HepG2 (cell line): ENCODE measurements at regions not wholly inside any gene's neighbourhood (a gene's known extent, or its start where the extent isn't known, plus 50 kb on each side); places are given as distances from the start of the nearest gene placed in this dataset.

ENCODE experiments used
- ATAC-seq: fragments of 200-7000 bp; cut with Tn5 transposase; 3 replicates; pipeline ENCODE4 v1.9.1; 2020; ENCODE audit warnings: mild to moderate bottlenecking, moderate library complexity
- BruUV-seq: library from RNA; stranded (reverse); fragments of 400-500 nt; replicated peaks from 2 replicates; lab custom pipeline; 2021; lab: Mats Ljungman, UMichigan
- CTCF ChIA-PET: fragments of 300-600 bp; formaldehyde crosslinking; extraction: SDS; loops from one replicate; lab custom pipeline; 2021; ENCODE audit warnings: low total read pairs, inconsistent platforms, low intra/inter-chr PET ratio; lab: Yijun Ruan, JAX
- POLR2A ChIA-PET: fragments of 350-600 bp; sonication (Branson Sonifier 250); formaldehyde crosslinking; loops from one replicate; lab custom pipeline; 2020; ENCODE audit warnings: antibody characterized with exemption, inconsistent platforms; lab: Yijun Ruan, JAX
- DNase-seq: peaks from one replicate; pipeline ENCODE4 v3.0.0-alpha.2; 2015; ENCODE audit warnings: low spot score
- FAIRE-seq: peaks from 3 replicates; lab custom pipeline; 2011; peaks lifted over from hg19 to GRCh38; lab: Jason Lieb, UNC
- H2AFZ ChIP-seq: one replicate; pipeline ENCODE4 v1.6.1; 2011; ENCODE audit warnings: low read length, inconsistent platforms
- H3K27ac ChIP-seq: fragments of 300-600 bp; 3 replicates; pipeline ENCODE4 v1.8.0; 2011; ENCODE audit warnings: mixed run types, mild to moderate bottlenecking, mixed read lengths, low read length, inconsistent platforms; ENCODE audit not compliant: insufficient read depth; ENCODE audit errors: extremely low read length
- H3K27me3 ChIP-seq, 2 experiments: fragments of 200-600 bp in 1 of 2; 2 replicates in 1 of 2; 3 replicates in 1 of 2; pipeline versions ENCODE4 v1.6.0 to v1.8.0; 2011; ENCODE audit warnings: low read length in 2 of 2, mild to moderate bottlenecking in 2 of 2, moderate library complexity in 2 of 2, inconsistent platforms in 1 of 2; ENCODE audit not compliant: insufficient read depth in 2 of 2, control insufficient read depth in 1 of 2
- H3K36me3 ChIP-seq, 2 experiments: fragments of 200-600 bp in 1 of 2; replicated peaks in 1 of 2; 2 replicates in 1 of 2; 3 replicates in 1 of 2; pipeline versions ENCODE4 v1.5.1 to v1.8.0; 2011; ENCODE audit warnings: low read length in 2 of 2, inconsistent platforms in 1 of 2; ENCODE audit not compliant: insufficient read depth in 2 of 2, control insufficient read depth in 1 of 2
- H3K4me1 ChIP-seq: 2 replicates; pipeline ENCODE4 v1.5.1; 2012; ENCODE audit warnings: low read length, inconsistent platforms; ENCODE audit not compliant: insufficient read depth
- H3K4me2 ChIP-seq: 2 replicates; pipeline ENCODE4 v1.6.0; 2011; ENCODE audit warnings: low read depth, low read length, inconsistent platforms
- H3K4me3 ChIP-seq, 3 experiments: fragments of 200-600 bp in 1 of 3; sonication (generic), shearing (Covaris generic) in 1 of 3; replicated peaks in 1 of 3; 2 replicates each; pipeline ENCODE4 v1.5.1; 2011 to 2016; ENCODE audit warnings: low read length in 3 of 3, inconsistent platforms in 2 of 3, low read depth in 2 of 3, mild to moderate bottlenecking in 2 of 3, control low read depth in 1 of 3, mixed read lengths in 1 of 3; ENCODE audit not compliant: insufficient read depth in 1 of 3
- H3K79me2 ChIP-seq: one replicate; pipeline ENCODE4 v1.6.1; 2011; ENCODE audit warnings: low read length, inconsistent platforms; ENCODE audit not compliant: insufficient read depth
- H3K9ac ChIP-seq: 2 replicates; pipeline ENCODE4 v1.6.0; 2011; ENCODE audit warnings: mild to moderate bottlenecking, low read depth, low read length, inconsistent platforms; ENCODE audit not compliant: insufficient read depth
- H3K9me3 ChIP-seq: 2 replicates; pipeline ENCODE4 v1.5.1; 2012; ENCODE audit warnings: mild to moderate bottlenecking, low read length
- H4K20me1 ChIP-seq: 2 replicates; pipeline ENCODE4 v1.6.0; 2011; ENCODE audit warnings: inconsistent platforms, mild to moderate bottlenecking, low read length, moderate library complexity; ENCODE audit not compliant: insufficient read depth
- ZBTB40 ChIP-seq, 2 experiments: fragments of 450-650 bp in 1 of 2; sonication (generic) in 1 of 2; formaldehyde crosslinking in 1 of 2; IDR thresholded peaks; 2 replicates each; pipeline versions ENCODE4 v1.6.1 to v1.8.0; 2016 to 2022; ENCODE audit warnings: antibody characterized with exemption in 1 of 2, mild to moderate bottlenecking in 1 of 2, missing genetic modification reagents in 1 of 2
- whole genome bisulfite sequencing: methylation state at CpG from one replicate; pipeline ENCODE4 v1.1.6; 2017; ENCODE audit warnings: low lambda C conversion rate; 5-methylcytosine and 5-hydroxymethylcytosine counted together
- in situ Hi-C: cut with HindIII; loops from 2 replicates; pipeline ENCODE4 v1.10.0; 2017; ENCODE audit warnings: low pct_unique_long_range_greater_than_20kb; ENCODE audit not compliant: extremely low pct_ligation_motif_present
- intact Hi-C: fragments of 100-400 bp; cut with micrococcal nuclease; formaldehyde crosslinking; loops from one replicate; pipeline ENCODE4 v1.10.0; 2022; ENCODE audit not compliant: unreplicated experiment
- TF ChIP-seq, protein P1 (sequence below): sonication (generic); formaldehyde crosslinking; IDR thresholded peaks from 2 replicates; pipeline ENCODE4 v1.5.1; 2020; ENCODE audit warnings: mild to moderate bottlenecking, moderate library complexity, missing genetic modification reagents

DNA sequence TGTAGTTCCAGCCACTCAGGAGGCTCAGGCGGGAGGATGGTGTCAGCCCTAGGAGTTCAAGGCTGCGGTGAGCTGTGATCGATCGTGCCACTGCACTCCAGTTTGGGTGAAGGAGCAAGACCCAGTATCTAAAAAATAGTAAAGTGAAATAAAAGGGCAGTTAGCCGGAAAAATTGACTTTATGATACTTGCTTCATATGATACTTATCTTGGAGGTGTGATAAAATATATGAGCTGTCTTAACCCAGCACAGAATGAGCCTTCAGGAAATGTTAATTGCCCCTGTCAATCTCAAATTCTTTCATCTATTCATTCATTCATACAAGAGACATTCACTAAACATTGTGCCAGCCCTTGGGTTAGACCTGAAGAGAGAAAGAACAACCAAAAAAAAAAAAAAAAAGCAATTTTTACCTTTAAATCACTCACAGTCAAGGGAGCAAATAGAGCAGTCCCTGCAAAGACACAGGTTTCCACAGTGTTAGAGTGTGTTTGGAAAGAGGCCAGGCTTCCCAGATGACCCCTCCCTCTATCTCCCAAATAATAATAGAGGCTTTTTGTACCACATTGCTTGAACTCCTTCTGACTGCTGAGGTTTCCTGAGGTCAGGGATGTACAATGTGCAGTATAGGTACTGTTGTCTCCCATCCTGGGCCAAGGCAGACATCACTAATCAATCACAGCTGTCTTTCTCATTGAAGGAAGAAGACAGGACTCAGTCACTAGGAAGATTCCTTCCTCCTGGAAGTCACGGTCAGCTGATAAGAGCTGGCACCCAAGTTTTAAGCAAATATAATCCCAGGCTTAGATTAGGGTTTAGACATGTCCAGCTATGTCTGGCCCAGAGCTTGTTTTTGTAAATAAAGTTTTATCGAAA lies 454.6 kb downstream of the MIAT start:
- H3K79me2 ChIP-seq: no peaks in the 10 kb centered on the region
- no peaks in the 10 kb centered on the region for H3K27me3 ChIP-seq
- BruUV-seq: no TSS peak
- H3K9me3 ChIP-seq: peaks cover 6% of the 10 kb centered on the region; the same call in 1 of the 2 replicates
- H3K4me3 ChIP-seq: no peak overlapping the region
- ATAC-seq (no peak), DNase-seq (peak; percentile 18), FAIRE-seq (no peak)
- peaks cover 28% of the 10 kb centered on the region for H3K4me1 ChIP-seq
- no peaks in the 10 kb centered on the region for H4K20me1 ChIP-seq
- in situ Hi-C loops: no loop called here
- WGBS: 30% methylated on average over 7 of the region's 7 CpGs
- CTCF ChIA-PET: no interaction called here
- no peak overlapping the region for H3K9ac ChIP-seq
- no peak overlapping the region for H3K27ac ChIP-seq
- H3K4me2 ChIP-seq: no peak overlapping the region
- TF ChIP-seq ZBTB40 (IDR thresholded peaks at IDR 0.05): 0 out of 2 replicates have a peak, but pooled peaks have one; percentile 34
- 0 out of 2 replicates have a peak, but pooled peaks have one; percentile 35 for TF ChIP-seq ZBTB40 (CRISPR knock-in tag; IDR thresholded peaks at IDR 0.05)
- TF ChIP-seq, protein P1, sequence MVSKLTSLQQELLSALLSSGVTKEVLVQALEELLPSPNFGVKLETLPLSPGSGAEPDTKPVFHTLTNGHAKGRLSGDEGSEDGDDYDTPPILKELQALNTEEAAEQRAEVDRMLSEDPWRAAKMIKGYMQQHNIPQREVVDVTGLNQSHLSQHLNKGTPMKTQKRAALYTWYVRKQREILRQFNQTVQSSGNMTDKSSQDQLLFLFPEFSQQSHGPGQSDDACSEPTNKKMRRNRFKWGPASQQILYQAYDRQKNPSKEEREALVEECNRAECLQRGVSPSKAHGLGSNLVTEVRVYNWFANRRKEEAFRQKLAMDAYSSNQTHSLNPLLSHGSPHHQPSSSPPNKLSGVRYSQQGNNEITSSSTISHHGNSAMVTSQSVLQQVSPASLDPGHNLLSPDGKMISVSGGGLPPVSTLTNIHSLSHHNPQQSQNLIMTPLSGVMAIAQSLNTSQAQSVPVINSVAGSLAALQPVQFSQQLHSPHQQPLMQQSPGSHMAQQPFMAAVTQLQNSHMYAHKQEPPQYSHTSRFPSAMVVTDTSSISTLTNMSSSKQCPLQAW (CRISPR knock-in tag): no peak
- no peak overlapping the region for H2AFZ ChIP-seq
- H3K36me3 ChIP-seq: no peaks in the 10 kb centered on the region
- intact Hi-C loops: no loop called here
- POLR2A ChIA-PET: no interaction called here
